Iris pigment epithelial cell (primary cell): ENCODE measurements at regions not wholly inside any gene's neighbourhood (a gene's known extent, or its start where the extent isn't known, plus 50 kb on each side); places are given as distances from the start of the nearest gene placed in this dataset.

Source experiments
- DNase-seq: peaks from one replicate; pipeline ENCODE4 v3.0.0-alpha.2; 2011; ENCODE audit warnings: low read depth

DNA sequence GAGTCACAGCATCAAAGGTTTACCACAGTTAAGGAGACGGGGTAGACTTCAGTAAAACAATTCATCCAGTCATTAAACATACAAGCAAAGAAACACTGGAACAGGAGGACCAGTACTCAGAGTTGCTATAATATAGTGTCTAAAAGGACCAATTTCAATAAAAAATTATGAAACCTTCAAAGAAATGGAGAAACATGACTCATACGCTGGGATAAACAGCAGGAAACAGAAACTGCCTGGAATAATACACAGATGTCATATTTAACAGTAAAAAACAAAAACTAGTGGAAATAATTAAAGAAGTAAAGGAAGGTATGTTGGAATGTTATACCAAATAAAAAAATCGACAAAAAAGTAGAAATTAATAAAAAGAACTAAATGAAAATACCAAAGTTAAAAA lies 1075.9 kb downstream of the NR2F1-AS1 start:
- peak; percentile 48 for DNase-seq

DNA sequence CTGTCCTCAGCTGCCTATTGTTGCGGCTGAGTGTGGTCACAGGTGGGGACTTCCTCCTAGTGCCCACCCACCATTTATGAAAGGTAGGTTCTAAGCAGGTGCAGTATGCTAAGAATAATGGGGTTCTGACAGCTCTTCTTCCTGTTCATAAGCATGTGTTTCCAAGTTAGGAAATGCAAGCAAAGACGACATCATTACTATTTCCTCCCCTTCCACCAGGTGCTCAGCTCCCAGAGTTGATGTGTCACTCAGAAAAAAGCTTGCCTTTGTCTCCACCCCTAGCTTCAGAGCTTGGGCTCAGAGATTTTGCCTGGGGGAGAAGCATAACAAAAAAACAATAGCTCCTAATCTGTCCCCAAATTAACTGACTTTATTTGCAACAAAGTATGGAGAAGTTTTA lies 1076.7 kb downstream of the NR2F1-AS1 start:
- no peak for DNase-seq

DNA sequence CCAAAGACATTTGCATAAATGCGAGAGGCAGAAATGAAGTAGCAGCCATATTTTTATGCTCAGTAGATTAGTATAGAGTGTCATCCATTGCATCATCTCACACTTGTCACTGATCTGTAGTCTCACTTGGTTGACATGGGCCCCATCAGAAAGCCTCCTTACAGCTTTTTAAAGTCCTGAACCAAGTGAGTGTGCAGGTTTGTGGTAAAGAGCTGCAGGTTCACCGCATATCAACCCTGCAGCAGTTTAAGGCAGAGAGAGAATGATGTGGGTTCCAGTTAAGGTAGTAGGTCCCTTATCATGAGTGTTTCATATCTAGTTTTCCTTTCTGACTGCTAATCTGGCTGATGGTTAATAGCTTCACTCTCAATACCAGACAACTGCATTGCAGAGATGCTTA lies 1080.3 kb downstream of the NR2F1-AS1 start:
- no peak for DNase-seq

DNA sequence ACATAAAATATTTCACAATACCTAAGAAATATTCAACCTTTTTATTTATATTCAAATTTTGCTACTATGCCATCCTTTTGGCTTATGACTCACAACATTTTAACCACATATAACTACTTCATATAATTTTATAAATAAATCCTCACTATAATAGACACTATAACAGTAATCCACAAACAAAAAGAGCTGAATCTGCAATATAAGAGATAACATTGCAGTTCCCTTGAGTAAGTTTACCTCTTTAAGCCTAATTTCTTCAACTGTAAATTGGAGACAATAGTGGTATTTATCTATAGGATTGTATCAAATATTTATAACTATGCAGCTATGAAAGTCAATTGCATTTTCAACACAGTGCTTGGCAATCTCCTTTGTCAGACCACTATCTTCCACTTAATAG lies 1084.5 kb downstream of the NR2F1-AS1 start:
- no peak for DNase-seq

DNA sequence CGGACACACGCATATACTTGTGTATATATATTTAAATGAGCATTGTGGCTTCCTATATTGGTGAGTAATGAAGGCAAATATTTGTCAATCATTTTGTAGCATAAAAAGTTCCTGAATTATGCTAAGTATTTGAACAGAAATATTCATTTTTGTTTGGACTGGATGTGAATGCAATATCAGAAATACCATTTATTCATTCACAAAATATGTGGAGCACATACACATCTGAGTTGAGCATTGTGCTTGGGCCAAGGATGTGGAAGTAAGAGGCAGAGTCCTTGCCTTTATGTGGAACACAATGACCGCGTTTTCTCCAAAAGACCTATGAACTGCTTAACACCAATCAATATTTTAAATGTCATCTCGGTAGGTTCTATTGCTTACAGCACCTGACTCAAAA lies 1086.5 kb downstream of the NR2F1-AS1 start:
- DNase-seq, result peak; percentile 41

DNA sequence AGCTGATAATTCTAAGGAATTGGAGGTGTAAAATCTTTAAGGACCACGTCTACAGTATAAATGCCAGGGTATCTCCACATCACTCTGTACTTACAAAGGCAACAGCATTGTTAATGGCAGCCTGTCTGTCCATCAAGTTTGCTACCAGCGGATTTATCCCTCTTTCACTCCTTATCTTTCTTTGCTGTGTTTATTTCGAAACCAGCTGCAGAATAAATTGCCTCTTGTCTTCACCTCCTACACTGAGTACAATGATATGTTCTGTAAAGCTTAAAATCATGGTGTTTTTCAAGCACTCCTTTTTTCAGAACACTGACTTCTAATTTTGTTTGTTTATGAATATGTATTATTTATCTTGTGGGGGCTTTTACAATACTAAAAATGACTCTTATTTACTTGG lies 1088.1 kb downstream of the NR2F1-AS1 start:
- DNase-seq, result no peak

DNA sequence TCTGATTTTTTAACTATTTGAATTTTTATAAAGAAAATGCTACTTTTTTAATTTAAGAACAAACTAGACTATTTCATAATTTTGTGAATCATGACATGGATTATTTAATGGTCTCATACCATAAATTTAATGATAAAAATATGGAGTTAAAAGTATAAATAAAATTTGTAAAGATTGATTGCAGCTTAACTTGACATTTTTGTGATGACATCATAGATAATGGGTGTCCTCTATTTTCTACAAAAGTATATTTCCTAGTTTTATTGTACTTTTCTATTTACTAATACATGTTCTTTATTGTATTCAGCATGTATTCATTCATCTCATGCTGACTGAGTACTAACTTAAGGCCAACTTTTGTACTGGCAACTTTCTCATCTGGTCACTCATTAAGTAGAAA lies 1096.5 kb downstream of the NR2F1-AS1 start:
- DNase-seq, result no peak

DNA sequence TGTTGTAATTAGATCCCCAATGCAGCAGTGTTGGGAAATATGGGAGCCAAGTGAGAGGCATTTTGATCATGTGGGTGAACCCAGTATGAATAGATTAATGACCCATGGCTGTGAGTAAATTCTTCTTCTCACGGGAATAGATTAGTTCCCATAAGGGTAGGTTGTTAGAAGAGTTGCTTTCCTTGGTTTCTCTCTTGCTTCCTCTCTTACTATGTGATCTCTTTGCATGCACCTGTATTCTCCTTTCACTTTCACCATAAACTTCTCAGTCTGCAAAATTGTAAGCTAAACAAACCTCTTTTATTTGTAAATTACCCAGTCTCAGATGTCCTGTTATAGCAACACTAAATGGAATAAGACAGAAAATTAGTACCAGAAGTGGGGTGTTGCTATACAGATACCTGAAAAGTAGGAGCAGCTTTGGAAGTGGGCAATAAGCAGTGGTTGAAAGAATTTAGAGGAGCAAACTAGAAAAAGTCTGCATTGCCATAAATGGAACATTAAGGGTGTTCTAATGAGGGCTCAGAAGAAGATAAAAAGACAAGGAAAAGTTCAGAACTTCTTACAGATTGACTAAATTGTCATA lies 1090.0 kb upstream of the ARRDC3 start:
- no peak for DNase-seq

DNA sequence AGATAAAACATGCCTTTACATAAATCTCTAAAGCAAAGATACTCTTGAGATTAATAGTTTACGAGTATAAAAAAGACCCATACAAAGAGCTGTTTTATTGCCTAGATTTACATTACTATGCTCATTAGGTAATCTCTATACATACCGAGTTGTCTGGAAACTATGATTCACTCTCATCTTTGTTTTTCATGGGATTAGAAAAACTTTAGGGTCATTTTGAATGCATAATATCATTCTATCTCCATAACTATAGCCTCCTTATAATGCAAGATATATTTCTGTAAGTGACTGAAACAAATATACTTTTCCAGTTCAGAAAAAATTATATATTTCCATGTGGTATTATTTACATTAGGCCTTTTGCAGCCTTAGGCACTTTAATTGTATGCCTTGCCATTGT lies 1088.7 kb upstream of the ARRDC3 start:
- DNase-seq, result no peak

DNA sequence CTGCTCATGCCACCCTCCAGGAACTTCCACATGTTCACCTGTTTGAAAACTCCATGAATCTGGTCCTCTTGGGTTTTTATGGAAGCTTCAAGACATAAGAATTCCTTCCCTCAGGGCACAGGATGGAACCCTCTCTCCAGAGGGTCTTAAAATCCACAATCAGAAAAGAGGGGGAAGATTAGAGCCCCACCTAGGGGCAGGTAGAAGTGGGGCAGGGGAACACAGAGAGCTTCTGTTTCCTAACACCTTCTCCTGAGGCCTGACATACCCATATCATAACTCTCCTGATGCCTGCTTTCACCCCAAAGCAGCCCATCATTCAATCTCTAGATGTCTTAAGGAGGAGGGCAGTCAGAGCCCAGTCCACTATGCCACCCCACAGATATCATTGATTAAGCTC lies 1087.7 kb upstream of the ARRDC3 start:
- no peak for DNase-seq

DNA sequence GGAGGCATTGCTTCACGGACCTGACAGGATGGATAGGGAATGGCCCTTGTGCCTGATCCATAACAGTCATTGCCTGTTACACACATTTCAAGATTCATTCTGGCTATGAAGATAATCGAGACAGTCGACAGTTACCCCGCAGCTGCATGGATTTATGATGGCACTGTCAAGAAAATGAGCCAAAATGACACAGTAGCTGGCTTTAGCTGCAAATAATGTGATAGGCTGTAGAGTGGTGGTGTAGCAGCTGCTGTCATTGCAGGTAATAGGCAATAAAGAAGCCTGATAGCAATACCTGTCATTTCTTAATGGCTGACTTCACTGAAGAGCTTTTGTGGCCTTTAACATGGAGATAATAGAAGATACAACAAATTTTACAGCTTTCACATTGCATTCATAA lies 1085.2 kb upstream of the ARRDC3 start:
- no peak for DNase-seq

DNA sequence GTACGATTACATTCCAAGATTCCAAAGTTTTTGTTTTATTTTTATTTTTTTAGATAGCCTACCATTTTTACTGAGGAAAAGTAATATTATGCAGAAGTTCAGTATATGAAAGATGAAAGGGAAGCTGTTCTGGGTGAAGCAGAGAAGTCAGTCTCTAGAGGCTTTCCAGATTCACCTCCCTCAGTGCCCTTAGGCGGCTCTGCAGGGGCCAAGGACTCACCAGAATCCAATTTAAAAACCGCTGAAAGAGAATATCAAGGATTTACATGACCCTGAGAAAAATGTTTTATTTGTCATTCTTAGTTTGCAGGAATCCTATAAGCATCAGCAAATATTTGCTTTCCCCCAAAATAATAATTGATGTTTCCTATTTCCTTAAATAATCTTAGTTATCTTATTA lies 1084.6 kb upstream of the ARRDC3 start:
- no peak for DNase-seq

DNA sequence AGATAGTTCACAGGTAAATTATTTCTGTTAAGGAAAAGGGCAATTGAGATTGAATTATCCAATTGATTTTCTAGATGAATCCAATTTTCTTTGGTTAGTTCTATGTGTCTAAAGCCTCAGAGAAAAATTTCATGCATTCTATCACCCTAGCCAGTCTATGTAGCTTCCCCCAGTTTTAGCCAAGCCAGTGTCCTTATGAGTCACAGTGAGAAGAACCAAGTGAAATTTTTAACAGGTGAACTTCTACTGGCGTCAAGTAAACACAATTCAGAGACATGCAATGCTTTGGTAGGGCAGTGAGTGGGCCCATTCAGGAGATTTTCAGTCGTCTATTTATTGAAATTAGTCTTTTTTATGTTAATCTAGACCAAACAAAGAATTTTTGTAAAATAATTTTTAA lies 1077.4 kb upstream of the ARRDC3 start:
- DNase-seq, result no peak

DNA sequence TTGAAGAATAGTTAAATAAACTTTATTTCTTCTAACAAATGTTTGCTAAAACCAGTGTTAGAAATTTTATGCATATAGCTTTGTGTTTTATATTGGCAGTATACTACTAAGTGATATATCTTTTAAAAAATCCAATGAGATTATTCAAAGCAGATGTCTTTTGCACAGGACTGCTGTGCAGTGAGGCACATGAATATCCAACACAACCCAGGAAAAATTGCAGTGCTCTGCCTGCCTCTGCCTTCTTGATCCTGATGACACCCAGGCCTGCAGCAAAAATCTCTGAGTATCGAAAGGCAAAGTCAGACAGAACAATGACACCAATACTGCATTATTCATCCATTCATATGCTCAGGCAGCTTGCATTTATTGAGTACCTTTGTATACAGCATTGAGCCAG lies 1076.5 kb upstream of the ARRDC3 start:
- no peak for DNase-seq

DNA sequence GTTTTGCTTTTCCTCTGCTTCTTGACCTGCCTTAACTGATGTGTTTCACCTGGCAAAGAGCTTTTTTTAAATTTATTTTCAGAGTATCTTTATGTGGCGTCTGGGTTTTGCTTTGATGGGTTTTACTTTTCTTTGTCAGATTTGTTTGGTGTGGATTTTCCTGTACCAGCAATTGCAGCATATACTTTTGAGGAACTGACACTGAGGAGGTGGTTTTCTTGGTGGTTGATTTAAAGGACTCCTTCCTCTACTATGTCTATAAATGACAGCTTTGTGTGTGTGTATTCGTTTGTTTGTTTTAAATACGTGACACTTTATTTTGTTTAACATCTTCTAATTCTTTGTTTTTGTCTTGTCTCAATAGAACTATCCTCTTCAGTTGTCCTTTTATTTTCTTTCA lies 1071.9 kb upstream of the ARRDC3 start:
- no peak for DNase-seq

DNA sequence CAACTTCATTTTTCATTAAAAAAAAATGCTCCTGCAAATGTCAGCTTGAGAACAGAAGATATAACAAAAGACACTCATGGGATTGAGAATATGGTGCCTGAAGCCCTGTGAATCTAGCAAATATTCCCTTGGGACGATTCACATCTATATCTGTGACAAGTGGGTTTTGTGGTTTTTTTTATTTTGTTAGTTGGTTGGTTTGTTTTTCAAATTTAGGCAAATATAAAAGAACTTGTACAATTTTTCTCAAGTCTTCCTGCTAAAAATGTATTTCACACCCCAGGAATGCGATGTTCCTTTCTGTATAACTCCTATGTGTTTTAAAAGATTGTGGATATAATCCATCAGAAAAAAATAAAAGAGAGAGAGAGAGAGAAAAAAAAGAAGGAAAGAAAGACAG lies 1061.8 kb upstream of the ARRDC3 start:
- no peak for DNase-seq

DNA sequence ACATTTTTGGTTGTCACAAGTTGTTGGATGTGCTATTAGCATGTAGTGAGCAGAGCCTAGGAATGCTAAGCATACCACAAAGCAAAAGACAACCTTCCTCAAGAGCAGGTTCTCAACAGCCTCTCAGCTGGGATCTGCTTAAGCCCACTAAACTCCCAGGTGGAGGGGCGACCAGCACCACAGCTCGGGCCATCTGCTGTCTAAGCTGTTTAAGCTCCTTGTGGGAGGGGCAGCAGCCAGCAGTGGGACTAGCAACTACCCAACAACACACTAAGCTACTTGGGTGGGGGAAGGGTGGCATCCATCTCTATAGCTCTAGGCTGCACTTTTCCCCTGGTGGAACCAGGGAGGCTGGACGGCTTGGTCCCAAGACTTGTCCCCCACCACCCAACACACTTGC lies 1052.7 kb upstream of the ARRDC3 start:
- DNase-seq, result no peak

DNA sequence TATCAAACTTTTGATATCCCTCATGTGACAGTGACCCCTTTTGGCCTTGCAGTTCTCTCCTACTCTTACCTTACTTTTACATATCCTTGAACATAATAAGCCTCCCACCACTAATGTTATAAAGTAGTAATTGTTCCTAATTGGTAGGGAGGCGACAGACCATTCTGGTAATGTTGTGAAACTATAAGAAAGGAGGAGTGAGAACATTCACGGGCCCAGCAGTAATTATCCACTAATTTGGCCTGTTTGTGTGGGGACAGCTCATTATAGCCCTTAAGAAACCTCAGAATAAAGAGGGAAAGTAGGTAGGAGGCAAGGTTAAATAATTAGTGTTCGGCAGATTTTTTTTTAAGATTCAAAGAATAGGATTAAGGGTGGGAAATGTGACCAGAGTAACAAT lies 1046.5 kb upstream of the ARRDC3 start:
- no peak for DNase-seq

DNA sequence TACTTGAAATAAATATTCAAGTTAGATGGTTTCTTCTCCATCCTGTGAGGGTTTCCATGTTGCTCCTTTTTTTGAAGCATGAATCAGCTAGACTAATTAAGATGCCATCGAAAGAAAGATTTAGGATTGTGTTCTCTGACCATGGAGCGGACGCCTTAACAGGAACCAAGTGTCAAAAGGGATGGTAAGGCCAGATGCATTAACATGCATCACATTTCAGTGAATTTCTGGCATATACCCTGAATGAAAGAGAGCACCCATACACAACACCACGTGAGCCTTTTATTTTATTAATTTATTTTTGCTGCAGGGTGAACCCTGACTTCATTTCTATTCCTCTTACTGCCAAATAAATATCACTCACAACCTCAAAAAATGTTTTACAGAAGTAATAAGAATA lies 1045.3 kb upstream of the ARRDC3 start:
- DNase-seq, result no peak

DNA sequence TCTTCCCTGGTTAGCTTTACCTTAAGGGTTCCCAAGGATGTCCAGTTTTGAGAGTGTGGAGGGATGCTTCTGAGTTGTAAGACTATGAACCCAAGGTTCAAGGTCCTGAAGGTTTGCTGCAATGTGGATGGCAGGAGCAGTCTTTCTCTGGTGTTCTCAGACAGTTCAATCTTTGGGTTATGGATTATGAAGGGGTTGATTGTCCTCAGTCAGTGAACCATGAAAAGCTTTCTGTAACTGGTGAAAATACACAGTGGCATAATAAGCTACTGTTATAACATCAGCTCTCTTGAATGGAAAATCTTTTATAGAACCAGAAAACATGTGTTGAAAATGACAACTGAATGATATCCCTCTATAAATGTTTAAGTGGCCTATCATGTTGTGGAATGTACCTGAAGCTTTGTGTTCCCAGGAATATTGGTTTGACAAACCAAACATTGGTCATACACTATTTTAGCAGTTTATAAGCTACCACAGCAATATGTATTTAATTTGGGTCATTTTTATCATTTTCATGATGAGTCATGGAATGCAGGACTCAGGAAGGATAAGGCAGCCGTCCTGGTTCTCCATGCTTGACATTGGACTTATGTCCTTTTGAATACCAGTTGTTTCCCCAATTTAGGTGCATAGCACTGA lies 1041.8 kb upstream of the ARRDC3 start:
- DNase-seq, result no peak

DNA sequence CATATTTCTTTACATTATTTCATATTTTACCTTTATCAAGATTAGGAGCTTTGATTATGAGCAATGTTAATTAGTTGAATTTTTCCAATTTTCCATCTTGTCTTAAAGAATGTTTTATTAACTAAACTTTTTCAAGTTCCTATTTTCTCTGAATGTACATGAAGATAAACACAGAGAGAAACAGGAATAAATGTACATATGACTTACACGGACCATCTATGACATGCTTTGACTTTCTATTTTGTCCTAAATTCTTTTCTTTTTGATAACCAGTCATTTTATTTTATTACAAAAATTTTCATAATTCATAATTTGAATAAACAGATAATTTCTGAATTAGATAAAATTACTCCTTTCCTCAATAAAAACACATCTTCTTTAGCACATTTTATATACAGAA lies 1038.8 kb upstream of the ARRDC3 start:
- DNase-seq, result no peak

DNA sequence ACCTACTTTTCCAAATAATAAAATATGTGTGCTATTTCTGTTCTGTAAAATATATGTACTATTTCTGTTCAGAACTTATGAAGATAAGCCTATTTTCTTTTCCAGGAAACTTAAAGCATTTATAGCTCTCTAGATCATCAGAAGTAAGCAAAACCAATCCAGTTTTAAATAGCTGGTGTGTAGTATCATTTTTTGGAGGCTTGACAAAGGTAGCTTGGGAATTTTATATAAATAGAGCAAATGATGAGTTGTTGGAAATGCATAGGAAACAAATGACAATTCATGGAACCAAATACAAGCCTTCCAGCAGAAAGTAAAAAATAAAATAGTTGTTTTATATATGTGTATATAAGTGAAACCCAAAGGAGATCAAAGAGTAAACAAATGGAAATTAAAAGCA lies 1038.1 kb upstream of the ARRDC3 start:
- no peak for DNase-seq

DNA sequence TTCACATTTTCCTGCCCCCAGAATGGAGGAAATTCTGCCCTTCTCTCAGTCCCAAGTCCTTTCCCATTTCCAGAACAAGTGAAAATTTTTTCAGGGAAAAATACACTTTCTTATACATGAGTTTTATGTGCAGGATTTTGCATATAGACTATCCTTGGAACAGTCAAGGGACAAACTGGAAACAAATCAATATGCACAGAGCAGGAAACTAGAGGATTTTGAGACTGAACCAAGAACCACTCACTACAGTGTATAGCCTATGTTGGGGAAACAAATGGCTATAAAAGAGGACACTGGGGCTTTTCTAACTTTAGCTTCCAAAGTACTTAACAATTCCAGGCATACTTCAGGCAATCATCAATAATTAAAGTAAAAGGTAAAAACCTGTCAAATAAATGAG lies 1036.1 kb upstream of the ARRDC3 start:
- DNase-seq, result no peak

DNA sequence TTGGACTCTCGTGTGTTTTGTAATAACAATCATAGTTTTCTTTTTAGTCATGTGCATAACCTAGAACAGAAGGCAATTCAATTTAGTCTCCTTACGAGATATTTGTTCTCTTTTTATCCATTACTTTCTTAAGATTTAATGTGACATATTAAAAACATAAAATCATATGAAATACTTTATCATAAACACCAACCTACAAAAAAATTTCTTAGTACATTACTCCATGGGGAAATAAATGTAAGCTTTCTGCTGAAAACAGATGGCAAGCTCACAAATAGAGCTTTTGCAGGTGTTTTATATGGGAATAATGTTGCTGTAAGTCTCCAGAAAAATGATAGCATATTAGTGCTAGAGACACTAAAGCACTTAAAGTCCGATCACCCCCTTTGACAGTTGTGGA lies 1035.2 kb upstream of the ARRDC3 start:
- DNase-seq, result peak; percentile 9

DNA sequence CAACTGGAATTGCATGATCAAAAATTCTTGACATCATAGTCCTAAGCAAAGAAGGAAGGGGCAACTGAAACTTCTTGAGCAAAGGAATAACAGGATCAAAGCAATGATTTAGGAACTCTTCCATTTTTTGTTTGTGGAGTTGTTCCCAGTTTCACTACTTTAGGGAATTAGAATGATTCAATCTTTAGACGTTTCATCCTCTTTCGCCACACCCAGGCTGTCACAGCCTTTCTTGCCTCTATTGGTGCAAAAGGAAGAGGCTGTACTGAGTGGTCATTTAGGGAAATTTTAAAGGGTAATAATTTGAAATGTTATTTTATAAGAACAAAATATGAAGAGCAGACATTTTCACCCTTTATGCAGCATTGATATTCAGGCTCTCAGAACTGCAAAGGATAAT lies 1026.0 kb upstream of the ARRDC3 start:
- peak; percentile 15 for DNase-seq
